Neural crest cell (in vitro differentiated cells): ENCODE measurements at regions not wholly inside any gene's neighbourhood (a gene's known extent, or its start where the extent isn't known, plus 50 kb on each side); places are given as distances from the start of the nearest gene placed in this dataset.

Experiments used
- DNase-seq: peaks from one replicate; pipeline ENCODE4 v3.0.0; 2021; ENCODE audit warnings: low read depth, mixed read lengths, low spot score
- H3K27ac Mint-ChIP-seq: one replicate; pipeline ENCODE4 v1.8.0; 2021; ENCODE audit warnings: mild to moderate bottlenecking, mixed read lengths; ENCODE audit not compliant: unreplicated experiment
- H3K27me3 Mint-ChIP-seq: 2 replicates; pipeline ENCODE4 v1.8.0; 2021; ENCODE audit warnings: low read depth, mild to moderate bottlenecking, mixed read lengths
- H3K36me3 Mint-ChIP-seq: 2 replicates; pipeline ENCODE4 v1.8.0; 2021; ENCODE audit warnings: low read depth, mild to moderate bottlenecking, mixed read lengths
- H3K4me1 Mint-ChIP-seq: 2 replicates; pipeline ENCODE4 v1.8.0; 2021; ENCODE audit warnings: mixed read lengths
- H3K4me3 Mint-ChIP-seq: one replicate; pipeline ENCODE4 v1.8.0; 2021; ENCODE audit warnings: mild to moderate bottlenecking, mixed read lengths
- H3K9me3 Mint-ChIP-seq: 2 replicates; pipeline ENCODE4 v1.8.0; 2021; ENCODE audit warnings: mixed read lengths
- CTCF ChIP-seq: fragments of 200-600 bp; sonication (generic); conservative IDR thresholded peaks from 2 replicates; pipeline ENCODE4 v1.5.0; 2021; ENCODE audit warnings: antibody characterized with exemption, mild to moderate bottlenecking

DNA sequence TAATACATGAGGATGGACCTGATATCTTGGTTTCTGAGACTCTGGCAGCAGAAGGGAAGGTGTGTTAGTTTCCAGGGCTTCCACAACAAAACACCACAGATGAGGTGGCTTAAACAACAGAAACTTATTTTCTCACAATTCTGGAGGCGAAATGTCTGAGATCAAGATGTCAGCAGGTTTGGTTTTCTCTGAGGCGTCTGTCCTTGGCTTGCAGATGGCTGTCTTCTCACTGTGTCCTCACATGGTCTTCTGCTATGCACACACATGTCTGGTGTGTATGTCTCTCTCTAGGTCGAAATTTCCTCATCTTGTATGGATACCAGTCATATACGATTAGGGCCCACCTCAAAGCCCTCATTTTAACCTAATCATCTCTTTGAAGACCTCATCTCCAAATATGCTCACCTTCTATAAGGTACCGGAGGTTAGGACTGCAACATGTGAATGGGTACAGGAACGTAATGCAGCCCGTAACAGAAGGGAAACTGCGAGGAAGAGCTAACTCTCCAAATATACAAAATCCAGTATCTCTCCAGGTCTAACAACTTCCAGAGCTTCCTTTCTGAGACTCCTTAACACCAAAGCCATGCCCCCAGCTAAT is 139.8 kb upstream of the SMARCA2 start:
- no peaks in the 10 kb centered on the region for H3K36me3 Mint-ChIP-seq
- peaks cover 7% of the 10 kb centered on the region for H3K4me1 Mint-ChIP-seq
- no peak for DNase-seq
- no peak for TF ChIP-seq CTCF
- H3K27ac Mint-ChIP-seq: no peak overlapping the region
- no peaks in the 10 kb centered on the region for H3K9me3 Mint-ChIP-seq
- H3K4me3 Mint-ChIP-seq: no peak overlapping the region
- H3K27me3 Mint-ChIP-seq: peaks cover 2% of the 10 kb centered on the region

DNA sequence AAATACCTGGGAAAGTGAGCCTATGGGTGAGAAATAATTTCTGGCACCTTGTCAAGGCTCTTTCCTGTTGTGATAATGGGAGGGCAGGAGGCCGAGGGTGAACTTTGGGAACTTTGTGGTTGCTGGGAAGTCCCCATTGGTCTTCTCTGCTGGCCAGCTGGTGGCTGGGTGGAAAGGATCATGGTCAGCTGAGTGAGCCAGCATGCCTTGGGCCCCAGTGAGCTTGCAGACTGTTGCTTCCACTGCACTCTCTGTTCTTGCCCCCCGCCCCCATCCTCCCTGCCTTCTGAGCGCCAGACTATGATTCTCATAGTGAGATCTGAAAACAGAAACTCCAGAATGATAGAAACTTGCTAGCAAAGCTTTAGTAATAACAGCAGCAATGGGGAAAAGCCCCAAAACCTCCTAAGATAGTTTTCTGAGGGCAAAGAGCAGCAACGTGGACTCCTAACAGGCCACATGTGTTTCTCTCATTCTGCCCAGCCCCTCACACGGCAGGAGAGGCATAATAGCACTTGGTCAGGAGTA is 139.2 kb upstream of the SMARCA2 start:
- Mint-ChIP-seq H3K4me3 (no peak overlapping the region), H3K27me3 (peaks cover 2% of the 10 kb centered on the region), H3K27ac (no peak overlapping the region), H3K36me3 (no peaks in the 10 kb centered on the region), H3K4me1 (peaks cover under 1% of the 10 kb centered on the region), H3K9me3 (no peaks in the 10 kb centered on the region)
- no peak for DNase-seq
- TF ChIP-seq CTCF: no peak

GRCh38 chr9:1876891-1877496 is 138.2 kb upstream of the SMARCA2 start:
- H3K4me1 Mint-ChIP-seq: no peaks in the 10 kb centered on the region
- H3K36me3 Mint-ChIP-seq: no peaks in the 10 kb centered on the region
- DNase-seq: no peak
- no peak overlapping the region for H3K4me3 Mint-ChIP-seq
- H3K9me3 Mint-ChIP-seq: no peaks in the 10 kb centered on the region
- no peak overlapping the region for H3K27ac Mint-ChIP-seq
- TF ChIP-seq CTCF: no peak
- peaks cover 2% of the 10 kb centered on the region for H3K27me3 Mint-ChIP-seq

GRCh38 chr9:1877951-1878350 is 137.2 kb upstream of the SMARCA2 start:
- no peak for DNase-seq
- Mint-ChIP-seq H3K9me3 (no peaks in the 10 kb centered on the region), H3K27me3 (no peaks in the 10 kb centered on the region), H3K36me3 (no peaks in the 10 kb centered on the region), H3K4me1 (no peaks in the 10 kb centered on the region), H3K4me3 (no peak overlapping the region), H3K27ac (no peak overlapping the region)
- no peak for TF ChIP-seq CTCF

GRCh38 chr9:1878811-1879210 is 136.3 kb upstream of the SMARCA2 start:
- Mint-ChIP-seq H3K36me3 (no peaks in the 10 kb centered on the region), H3K27ac (no peak overlapping the region), H3K27me3 (no peaks in the 10 kb centered on the region), H3K9me3 (no peaks in the 10 kb centered on the region), H3K4me1 (no peaks in the 10 kb centered on the region), H3K4me3 (no peak overlapping the region)
- DNase-seq: no peak
- no peak for TF ChIP-seq CTCF
